NCI-H2107 (cell line): ENCODE measurements at regions not wholly inside any gene's neighbourhood (a gene's known extent, or its start where the extent isn't known, plus 50 kb on each side); places are given as distances from the start of the nearest gene placed in this dataset.
A peak's percentile ranks its signal among the peaks of the same experiment; 100 is the strongest.
"Not testable (repeated sequence)": the region's sequence is repeated elsewhere in the genome, so short reads cannot be mapped to it uniquely, and the experiment has no call there.

Source experiments
- DNase-seq: peaks from one replicate; lab custom pipeline; 2025; lab: John Stamatoyannopoulos, UW

DNA sequence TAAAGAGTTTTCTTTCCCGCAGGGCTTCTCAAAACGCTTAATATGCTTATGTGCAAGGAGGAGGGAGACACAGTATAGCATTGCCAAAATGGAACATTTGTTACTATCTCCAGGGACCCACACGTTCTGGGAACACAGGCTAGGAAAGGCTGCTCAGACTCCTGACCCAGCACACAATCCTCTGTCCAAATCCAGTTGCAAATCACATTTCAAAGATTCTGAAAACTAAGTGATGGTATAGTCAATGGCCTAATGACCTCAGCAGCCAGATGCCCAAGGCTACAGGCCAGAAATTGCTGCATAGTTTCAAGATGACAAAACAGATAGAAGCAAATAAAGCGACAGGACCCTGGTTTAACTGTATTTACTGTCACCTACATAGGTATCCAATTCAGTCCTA lies 97.0 kb upstream of the GRIP1 start:
- no peak for DNase-seq

DNA sequence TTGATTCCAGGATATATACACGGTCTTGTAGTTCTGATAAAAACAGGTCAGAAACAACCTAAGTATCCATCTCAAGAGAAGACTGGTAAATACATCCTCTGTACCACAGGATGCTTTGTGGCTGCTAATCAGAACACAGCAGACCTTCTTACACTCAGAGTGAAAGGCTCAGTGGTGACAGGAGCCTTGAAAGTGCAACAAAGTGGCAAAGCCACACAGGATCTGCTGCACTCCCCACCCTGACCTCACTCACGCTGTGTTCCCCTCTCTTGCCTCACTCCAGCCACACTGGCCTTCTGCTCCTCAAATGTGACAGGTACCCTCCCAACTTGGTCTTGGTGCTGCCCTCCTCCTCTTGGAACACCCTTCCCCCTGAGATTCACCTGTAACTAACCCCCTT lies 98.1 kb upstream of the GRIP1 start:
- DNase-seq = no peak

GRCh38 chr12:66779466-66779865 lies 100.6 kb upstream of the GRIP1 start:
- no peak for DNase-seq

- DNase-seq = no peak
These were observed 107.8 kb upstream of the GRIP1 start for GRCh38 chr12:66786531-66787308.

GRCh38 chr12:66799551-66799950 lies 120.7 kb upstream of the GRIP1 start:
- no peak for DNase-seq

DNA sequence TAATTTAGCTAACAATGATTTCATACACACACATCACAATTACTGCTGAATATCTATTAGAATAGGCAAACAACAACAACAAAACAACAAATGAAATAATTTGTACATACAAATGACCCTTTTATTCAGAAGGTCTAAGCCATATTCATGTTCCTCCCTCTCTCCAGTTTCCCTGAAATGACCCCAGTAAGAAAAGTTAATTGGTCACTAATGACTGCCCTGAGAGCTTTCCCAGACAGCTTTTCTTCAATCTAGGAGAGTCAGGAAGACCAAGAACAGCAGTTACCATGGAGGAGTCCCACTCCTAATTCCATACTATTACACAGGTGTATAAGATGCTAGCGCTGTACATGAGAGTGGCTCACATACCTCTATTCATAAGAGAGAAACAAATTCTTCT lies 121.2 kb upstream of the GRIP1 start:
- no peak for DNase-seq

DNA sequence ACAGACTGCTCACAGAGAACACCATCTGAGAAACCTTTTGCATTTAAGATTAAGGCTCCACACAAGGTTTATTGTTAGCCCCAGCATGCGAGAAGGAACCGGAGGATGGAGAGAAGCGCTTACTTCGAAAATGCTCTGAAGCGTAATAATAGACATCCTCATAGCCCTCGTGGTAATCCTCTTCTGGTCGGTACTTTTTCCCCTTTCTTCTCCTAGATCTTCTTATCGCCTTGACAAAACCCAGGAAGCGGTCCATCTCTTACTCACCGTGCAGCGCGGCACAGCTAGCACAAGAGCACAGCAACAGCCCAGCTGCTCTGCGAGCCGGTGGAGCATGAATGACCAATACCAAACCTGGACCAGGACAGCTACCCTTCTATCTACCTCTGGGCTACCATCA lies 125.1 kb upstream of the GRIP1 start:
- DNase-seq = peak; percentile 25

DNA sequence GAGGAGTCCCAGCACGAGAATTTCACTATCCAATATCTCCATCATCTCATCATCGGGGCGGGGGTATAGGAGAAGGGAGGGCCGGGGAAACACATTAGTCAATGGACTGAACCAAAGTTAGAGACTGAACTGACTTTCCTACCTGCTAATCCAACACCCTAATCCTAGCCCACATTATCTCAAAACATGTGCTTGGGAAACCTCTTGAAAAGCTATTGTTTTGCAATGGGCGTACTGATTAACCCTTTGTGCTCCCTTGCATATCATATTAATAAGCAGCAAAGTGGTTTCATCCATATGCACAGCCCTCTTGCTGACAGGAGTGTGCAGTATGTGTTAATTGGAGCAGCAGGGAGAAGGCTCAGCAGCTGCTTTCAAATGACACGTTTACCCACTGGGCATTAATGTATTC lies 125.7 kb upstream of the GRIP1 start:
- peak; percentile 74 for DNase-seq

DNA sequence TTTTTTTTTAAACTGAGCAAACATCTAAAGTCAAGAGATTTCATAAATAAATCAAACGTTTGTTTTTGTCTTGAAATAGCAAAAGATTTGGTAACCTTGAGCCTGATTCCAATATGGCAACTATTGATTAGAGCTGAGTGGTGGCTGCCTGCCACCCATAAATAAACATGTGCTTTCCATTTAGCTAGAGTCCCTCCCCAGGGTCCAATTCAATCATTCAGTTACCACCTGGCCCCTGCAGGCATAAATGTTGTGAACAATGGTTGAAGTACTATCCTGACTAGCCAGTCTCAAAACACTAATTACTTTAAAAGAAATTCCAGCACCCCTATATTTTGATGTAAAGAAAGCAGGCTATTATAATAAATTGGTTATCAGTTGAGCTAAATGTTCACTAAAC lies 129.7 kb upstream of the GRIP1 start:
- peak; percentile 37 for DNase-seq

- DNase-seq = no peak
These were observed 134.4 kb upstream of the GRIP1 start for GRCh38 chr12:66813137-66813892.

- DNase-seq = no peak
These were observed 140.7 kb upstream of the GRIP1 start for GRCh38 chr12:66819587-66819986.

- DNase-seq = no peak
These were observed 144.1 kb upstream of the GRIP1 start for GRCh38 chr12:66822961-66823360.

- DNase-seq = peak; percentile 6
These were observed 145.1 kb upstream of the GRIP1 start for GRCh38 chr12:66823857-66824570.

GRCh38 chr12:66825921-66826320 lies 147.0 kb upstream of the GRIP1 start:
- DNase-seq = not testable (repeated sequence)

GRCh38 chr12:66829660-66830325 lies 150.9 kb upstream of the GRIP1 start:
- no peak for DNase-seq

- DNase-seq = no peak
These were observed 152.6 kb upstream of the GRIP1 start for GRCh38 chr12:66831495-66831894.

DNA sequence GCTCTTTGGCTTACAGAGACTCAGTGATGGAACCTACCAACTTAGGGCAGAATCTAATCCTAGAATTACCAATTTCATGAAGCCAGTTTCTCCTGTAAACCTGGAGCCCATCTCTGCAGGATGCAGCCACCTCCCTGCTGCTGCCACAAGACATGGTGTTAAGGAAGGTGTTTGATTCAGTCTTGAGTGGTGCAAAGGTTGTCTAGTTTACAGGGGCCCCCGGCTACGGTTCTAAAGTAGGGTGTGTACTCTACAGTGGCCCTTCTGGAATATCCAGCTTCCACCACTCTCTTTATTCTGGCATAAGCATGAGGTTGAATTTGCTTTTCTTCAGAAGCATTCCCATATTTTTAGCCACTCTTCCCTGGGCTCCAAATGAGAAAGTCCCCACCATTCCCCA lies 154.1 kb upstream of the GRIP1 start:
- DNase-seq = no peak

- no peak for DNase-seq
These were observed 157.9 kb upstream of the GRIP1 start for GRCh38 chr12:66836623-66837310.

DNA sequence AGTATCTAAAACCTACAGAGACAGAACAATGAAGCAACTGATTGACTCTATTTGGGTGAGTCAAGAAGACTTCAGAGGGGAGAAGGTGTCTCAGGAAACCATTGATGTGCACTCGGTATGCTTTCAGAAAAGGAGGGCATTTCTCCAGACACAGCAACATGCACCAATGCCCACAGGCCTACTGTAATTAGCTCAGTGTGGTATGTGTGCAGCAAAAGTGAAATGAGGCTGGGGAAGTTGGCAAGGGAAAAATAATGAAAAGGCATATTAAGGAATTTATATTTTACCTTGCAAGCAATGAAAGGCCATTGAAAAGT lies 158.4 kb upstream of the GRIP1 start:
- no peak for DNase-seq

DNA sequence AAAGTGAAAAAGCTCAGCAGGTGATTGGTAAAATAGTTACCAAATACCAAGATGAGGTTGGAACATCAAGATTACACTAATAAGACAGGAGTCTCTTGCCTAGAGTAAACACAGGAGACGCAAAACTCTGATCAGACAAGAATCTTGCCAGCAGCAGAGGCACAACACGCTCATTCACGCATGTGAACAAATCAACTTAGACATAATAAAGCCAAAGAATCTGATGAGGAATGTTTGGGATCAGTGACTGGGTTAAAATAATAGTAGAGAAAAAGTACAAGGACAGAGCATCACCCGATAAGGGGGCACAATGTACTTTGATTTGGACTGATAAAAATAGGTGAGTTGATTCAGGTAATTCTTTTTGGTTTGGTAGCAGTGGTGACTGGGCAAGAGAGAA lies 159.5 kb upstream of the GRIP1 start:
- DNase-seq = no peak

DNA sequence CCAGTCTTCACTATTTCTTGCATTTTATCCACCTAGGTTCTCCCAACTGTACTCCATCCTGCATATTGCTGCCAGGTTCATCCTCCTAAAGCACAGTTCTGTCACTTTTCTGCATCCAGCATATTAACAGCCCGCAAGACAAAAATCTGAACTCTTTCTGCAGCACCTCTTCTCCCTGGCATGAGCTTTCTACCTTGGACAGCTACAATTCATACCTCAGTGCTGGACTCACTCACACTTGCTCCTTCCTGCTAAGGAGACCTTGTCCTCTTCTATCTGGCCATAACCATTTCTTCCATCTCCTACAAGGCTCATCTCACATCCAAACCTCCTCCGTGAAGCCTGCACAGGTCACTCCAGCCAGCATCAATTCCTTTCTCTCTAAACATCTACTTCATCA lies 170.1 kb upstream of the GRIP1 start:
- DNase-seq = no peak

- DNase-seq = no peak
These were observed 172.3 kb upstream of the GRIP1 start for GRCh38 chr12:66851134-66851533.
